ENCODE measurements at regions not wholly inside any gene's neighbourhood (a gene's known extent, or its start where the extent isn't known, plus 50 kb on each side); places are given as distances from the start of the nearest gene placed in this dataset.

GRCh38 chr9:4935001-4935672 lies 49.9 kb upstream of the JAK2 start:
- no peak overlapping the region for H3K9ac ChIP-seq
- no peaks in the 10 kb centered on the region for H3K9me2 ChIP-seq (ENCODE audit: insufficient read depth)
- H2AFZ ChIP-seq: no peak overlapping the region
- H3F3A ChIP-seq (ENCODE audit: insufficient read depth): no peaks in the 10 kb centered on the region
- no peaks in the 10 kb centered on the region for H3K27me3 ChIP-seq (replicated peaks; ENCODE audit: insufficient read depth)
- no peak overlapping the region for H3K27ac ChIP-seq
- WGBS, 2 experiments (ENCODE audit: low coverage in 1 of 2, low lambda C conversion rate in 2 of 2, missing lambda C conversion rate in 2 of 2): 80 to 84% methylated on average over 4 of the region's 4 CpGs
- H3K36me3 ChIP-seq (ENCODE audit: low read depth): no peaks in the 10 kb centered on the region
- no peak overlapping the region for H3K4me2 ChIP-seq (ENCODE audit: unreplicated experiment)
- H4K20me1 ChIP-seq (ENCODE audit: insufficient read depth): no peaks in the 10 kb centered on the region
- peaks cover 9% of the 10 kb centered on the region; the same call in 1 of the 2 replicates for H3K4me1 ChIP-seq (ENCODE audit: insufficient read depth)
- in situ Hi-C loops (cut with MboI): no loop called here
- no peak overlapping the region for H3K4me3 ChIP-seq
- H3K79me2 ChIP-seq (ENCODE audit: insufficient read depth): no peaks in the 10 kb centered on the region
- peak; percentile 20 for DNase-seq
- no peaks in the 10 kb centered on the region for H3K9me3 ChIP-seq (ENCODE audit: low read depth)
- no peak for TF ChIP-seq EZH2 (IDR thresholded peaks at IDR 0.05; ENCODE audit: insufficient read depth, poor library complexity, severe bottlenecking)
- TF ChIP-seq EZH2phosphoT487 (IDR thresholded peaks at IDR 0.05; ENCODE audit: insufficient read depth, low read depth): no peak
